GM23248 (cell line): ENCODE measurements at regions not wholly inside any gene's neighbourhood (a gene's known extent, or its start where the extent isn't known, plus 50 kb on each side); places are given as distances from the start of the nearest gene placed in this dataset.

ENCODE experiments used
- EZH2 ChIP-seq: fragments of 200-600 bp; sonication (generic); IDR thresholded peaks from 2 replicates; pipeline ENCODE4 v1.6.1; 2018; ENCODE audit warnings: antibody characterized with exemption, mild to moderate bottlenecking; ENCODE audit not compliant: insufficient read depth, poor library complexity, severe bottlenecking
- EZH2phosphoT487 ChIP-seq: fragments of 200-600 bp; sonication (generic); IDR thresholded peaks from 2 replicates; pipeline ENCODE4 v1.6.1; 2018; ENCODE audit warnings: antibody characterized with exemption, moderate library complexity, mild to moderate bottlenecking, low read depth; ENCODE audit not compliant: insufficient read depth

DNA sequence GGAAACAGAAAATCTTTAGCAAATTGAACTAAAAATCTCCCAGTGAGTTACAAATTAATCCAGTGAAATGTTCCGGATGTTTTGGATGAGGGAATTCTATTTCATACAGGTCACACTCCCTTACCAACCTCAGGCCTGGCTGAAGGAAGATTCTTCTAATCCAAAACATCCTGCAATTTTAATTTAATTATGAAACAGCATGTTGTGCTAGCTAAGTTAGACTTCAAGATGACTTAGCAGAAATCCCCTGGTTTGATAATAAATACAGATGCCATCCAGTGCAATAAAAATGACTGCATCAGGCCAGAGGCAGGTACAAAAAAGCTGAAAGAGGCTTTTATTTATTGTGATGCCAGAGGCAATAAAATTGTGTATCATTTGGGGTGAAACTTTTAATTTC lies 96.7 kb upstream of the CLDN10 start:
- TF ChIP-seq EZH2 (no peak), EZH2phosphoT487 (no peak)
